HCT116 (cell line): ENCODE measurements at regions not wholly inside any gene's neighbourhood (a gene's known extent, or its start where the extent isn't known, plus 50 kb on each side); places are given as distances from the start of the nearest gene placed in this dataset.

Experiments used
- ATAC-seq: fragments of 200-7000 bp; cut with Tn5 transposase; 2 replicates; pipeline ENCODE4 v1.9.1; 2020; ENCODE audit warnings: mild to moderate bottlenecking, moderate library complexity
- BruUV-seq: library from RNA; stranded (reverse); fragments of 400-500 nt; replicated peaks from 2 replicates; lab custom pipeline; 2021; lab: Mats Ljungman, UMichigan
- CTCF ChIA-PET: fragments of 300-600 bp; sonication (Branson Sonifier 250); formaldehyde crosslinking; loops from one replicate; lab custom pipeline; 2021; ENCODE audit warnings: antibody characterized with exemption; lab: Charles Lee
- POLR2A ChIA-PET: fragments of 300-600, 350-600 bp; sonication (Branson Sonifier 250); formaldehyde crosslinking; loops from one replicate; lab custom pipeline; 2021; ENCODE audit warnings: antibody characterized with exemption; lab: Charles Lee
- RAD21 ChIA-PET, 2 experiments: fragments of 300-600 bp; sonication (Branson Sonifier 250); formaldehyde crosslinking; loops; one replicate each; lab custom pipeline; 2023; ENCODE audit warnings: low total read pairs in 2 of 2; ENCODE audit not compliant: uncharacterized antibody in 2 of 2, unreplicated experiment in 2 of 2, low non-redundant PET in 1 of 2; lab: Charles Lee
- DNase-seq: peaks from one replicate; pipeline ENCODE4 v3.0.0-alpha.2; 2010; ENCODE audit warnings: low read depth, low spot score
- H2AFZ ChIP-seq: fragments of 200-600 bp; shearing (Covaris generic), sonication (generic); 2 replicates; pipeline ENCODE4 v1.6.1; 2017; ENCODE audit warnings: low read depth, mixed run types, mixed read lengths, antibody characterized with exemption, low read length; ENCODE audit not compliant: poor library complexity, severe bottlenecking
- H3K27ac ChIP-seq: 2 replicates; pipeline ENCODE4 v1.5.1; 2012; ENCODE audit warnings: low read depth, low read length
- H3K27me3 ChIP-seq: fragments of 200-600 bp; sonication (generic); 2 replicates; pipeline ENCODE4 v1.6.1; 2016; ENCODE audit warnings: mixed run types, low read length, mixed read lengths; ENCODE audit not compliant: insufficient read depth
- H3K36me3 ChIP-seq, 2 experiments: fragments of 200-500 bp in 1 of 2; fragments of 200-600 bp in 1 of 2; sonication (Bioruptor generic) in 1 of 2; sonication (generic) in 1 of 2; 2 replicates each; pipeline versions ENCODE4 v1.5.1 to v1.6.1; 2014 to 2016; ENCODE audit warnings: low read length in 2 of 2, inconsistent platforms in 1 of 2, mixed read lengths in 1 of 2, mixed run types in 1 of 2; ENCODE audit not compliant: insufficient read depth in 2 of 2, control insufficient read depth in 1 of 2
- H3K4me1 ChIP-seq, 2 experiments: fragments of 200-600 bp in 1 of 2; sonication (generic) in 1 of 2; 2 replicates each; pipeline versions ENCODE4 v1.5.1 to v1.6.1; 2012 to 2017; ENCODE audit warnings: low read length in 2 of 2, inconsistent platforms in 1 of 2, mild to moderate bottlenecking in 1 of 2, mixed read lengths in 1 of 2, mixed run types in 1 of 2, moderate library complexity in 1 of 2; ENCODE audit not compliant: insufficient read depth in 2 of 2, control insufficient read depth in 1 of 2
- H3K4me2 ChIP-seq: fragments of 200-600 bp; sonication (generic); 2 replicates; pipeline ENCODE4 v1.6.1; 2017; ENCODE audit warnings: mixed run types, low read length, mixed read lengths
- H3K4me3 ChIP-seq, 2 experiments: fragments of 200-600 bp in 1 of 2; sonication (generic) in 1 of 2; replicated peaks in 1 of 2; 2 replicates each; pipeline ENCODE4 v1.5.1; 2011 to 2016; ENCODE audit warnings: low read length in 2 of 2, control low read depth in 1 of 2, low read depth in 1 of 2, mild to moderate bottlenecking in 1 of 2, mixed read lengths in 1 of 2, mixed run types in 1 of 2
- H3K79me2 ChIP-seq: fragments of 200-600 bp; sonication (generic); 2 replicates; pipeline ENCODE4 v1.6.1; 2017; ENCODE audit warnings: mild to moderate bottlenecking, mixed run types, low read length, moderate library complexity, mixed read lengths; ENCODE audit not compliant: insufficient read depth
- H3K9ac ChIP-seq: fragments of 200-600 bp; sonication (generic); 2 replicates; pipeline ENCODE4 v1.6.1; 2016; ENCODE audit warnings: low read length, mixed read lengths
- H3K9me2 ChIP-seq: fragments of 200-600 bp; sonication (generic), shearing (Covaris generic); 2 replicates; pipeline ENCODE4 v1.6.1; 2017; ENCODE audit warnings: mixed run types, mild to moderate bottlenecking, moderate library complexity; ENCODE audit not compliant: insufficient read depth
- H3K9me3 ChIP-seq, 2 experiments: fragments of 200-500 bp in 1 of 2; fragments of 200-600 bp in 1 of 2; sonication (Bioruptor generic) in 1 of 2; sonication (generic) in 1 of 2; 2 replicates each; pipeline ENCODE4 v1.6.1; 2014 to 2017; ENCODE audit warnings: low read length in 2 of 2, mixed read lengths in 2 of 2, inconsistent platforms in 1 of 2, low read depth in 1 of 2, mild to moderate bottlenecking in 1 of 2, mixed run types in 1 of 2, moderate library complexity in 1 of 2; ENCODE audit not compliant: control insufficient read depth in 1 of 2, insufficient read depth in 1 of 2
- H4K20me1 ChIP-seq: fragments of 200-600 bp; sonication (generic), shearing (Covaris generic); 2 replicates; pipeline ENCODE4 v1.6.1; 2017; ENCODE audit warnings: mixed run types, mild to moderate bottlenecking, moderate library complexity; ENCODE audit not compliant: insufficient read depth
- CBX3 ChIP-seq: IDR thresholded peaks from 2 replicates; pipeline ENCODE4 v1.6.1; 2012; ENCODE audit warnings: low read depth
- EGR1 ChIP-seq: IDR thresholded peaks from 2 replicates; pipeline ENCODE4 v1.6.1; 2012; ENCODE audit warnings: low read depth
- ELF1 ChIP-seq: IDR thresholded peaks from 2 replicates; pipeline ENCODE4 v1.6.1; 2012; ENCODE audit warnings: low read depth, borderline replicate concordance
- EZH2 ChIP-seq: fragments of 200-600 bp; sonication (generic); IDR thresholded peaks from 2 replicates; pipeline ENCODE4 v1.6.1; 2017; ENCODE audit warnings: antibody characterized with exemption, mixed run types
- JUND ChIP-seq: IDR thresholded peaks from 2 replicates; pipeline ENCODE4 v1.6.1; 2012
- POLR2A ChIP-seq: IDR thresholded peaks from 2 replicates; pipeline ENCODE4 v1.7.0; 2011; ENCODE audit warnings: borderline replicate concordance; ENCODE audit not compliant: insufficient read depth, insufficient read length; ENCODE audit errors: extremely low read depth
- POLR2AphosphoS5 ChIP-seq: IDR thresholded peaks from 2 replicates; pipeline ENCODE4 v1.6.1; 2011; ENCODE audit warnings: mild to moderate bottlenecking, low read depth, low read length, moderate library complexity
- RAD21 ChIP-seq: IDR thresholded peaks from 2 replicates; pipeline ENCODE4 v1.6.1; 2012; ENCODE audit warnings: low read depth, mild to moderate bottlenecking
- SP1 ChIP-seq: IDR thresholded peaks from 2 replicates; pipeline ENCODE4 v1.6.1; 2012; ENCODE audit warnings: low read depth
- SRF ChIP-seq: IDR thresholded peaks from 2 replicates; pipeline ENCODE4 v1.6.1; 2012; ENCODE audit warnings: low read depth
- ZFX ChIP-seq: fragments of 450-650 bp; IDR thresholded peaks from 2 replicates; pipeline ENCODE4 v1.6.1; 2017
- ZNF274 ChIP-seq: fragments of 200-500 bp; sonication (Bioruptor generic); IDR thresholded peaks from 2 replicates; pipeline ENCODE4 v1.6.1; 2014; ENCODE audit warnings: mild to moderate bottlenecking, low read depth, low read length, inconsistent platforms
- intact Hi-C: fragments of 100-400 bp; cut with micrococcal nuclease; formaldehyde crosslinking; loops from 2 replicates; pipeline ENCODE4 v1.10.0; 2022
- TF ChIP-seq, protein P1 (sequence below): IDR thresholded peaks from 2 replicates; pipeline ENCODE4 v1.6.1; 2012
- TF ChIP-seq, protein P2 (sequence below): IDR thresholded peaks from 2 replicates; pipeline ENCODE4 v1.6.1; 2011; ENCODE audit warnings: mild to moderate bottlenecking, low read length, moderate library complexity; ENCODE audit not compliant: insufficient replicate concordance; ENCODE audit errors: extremely low read depth
- TF ChIP-seq, protein P3 (sequence below), 3 experiments: fragments of 200-600 bp in 1 of 3; sonication (generic) in 1 of 3; IDR thresholded peaks in 2 of 3; conservative IDR thresholded peaks in 1 of 3; 2 replicates each; pipeline ENCODE4 v1.5.1; 2012 to 2017; ENCODE audit warnings: low read depth in 2 of 3, low read length in 2 of 3, antibody characterized with exemption in 1 of 3, borderline replicate concordance in 1 of 3, control low read depth in 1 of 3, mild to moderate bottlenecking in 1 of 3, mixed read lengths in 1 of 3, mixed run types in 1 of 3, moderate library complexity in 1 of 3; ENCODE audit not compliant: insufficient read depth in 1 of 3

GRCh38 chr2:217382794-217383193 is 522.9 kb upstream of the TNP1 start:
- no peaks in the 10 kb centered on the region for H4K20me1 ChIP-seq
- RAD21 ChIA-PET, result no interaction called here
- H3K27me3 ChIP-seq, result peaks cover 41% of the 10 kb centered on the region
- no peak overlapping the region for H3K27ac ChIP-seq
- TF ChIP-seq EZH2 (no peak), POLR2A (no peak)
- TF ChIP-seq, protein P1, sequence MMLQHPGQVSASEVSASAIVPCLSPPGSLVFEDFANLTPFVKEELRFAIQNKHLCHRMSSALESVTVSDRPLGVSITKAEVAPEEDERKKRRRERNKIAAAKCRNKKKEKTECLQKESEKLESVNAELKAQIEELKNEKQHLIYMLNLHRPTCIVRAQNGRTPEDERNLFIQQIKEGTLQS, result no peak
- TF ChIP-seq, protein P2, sequence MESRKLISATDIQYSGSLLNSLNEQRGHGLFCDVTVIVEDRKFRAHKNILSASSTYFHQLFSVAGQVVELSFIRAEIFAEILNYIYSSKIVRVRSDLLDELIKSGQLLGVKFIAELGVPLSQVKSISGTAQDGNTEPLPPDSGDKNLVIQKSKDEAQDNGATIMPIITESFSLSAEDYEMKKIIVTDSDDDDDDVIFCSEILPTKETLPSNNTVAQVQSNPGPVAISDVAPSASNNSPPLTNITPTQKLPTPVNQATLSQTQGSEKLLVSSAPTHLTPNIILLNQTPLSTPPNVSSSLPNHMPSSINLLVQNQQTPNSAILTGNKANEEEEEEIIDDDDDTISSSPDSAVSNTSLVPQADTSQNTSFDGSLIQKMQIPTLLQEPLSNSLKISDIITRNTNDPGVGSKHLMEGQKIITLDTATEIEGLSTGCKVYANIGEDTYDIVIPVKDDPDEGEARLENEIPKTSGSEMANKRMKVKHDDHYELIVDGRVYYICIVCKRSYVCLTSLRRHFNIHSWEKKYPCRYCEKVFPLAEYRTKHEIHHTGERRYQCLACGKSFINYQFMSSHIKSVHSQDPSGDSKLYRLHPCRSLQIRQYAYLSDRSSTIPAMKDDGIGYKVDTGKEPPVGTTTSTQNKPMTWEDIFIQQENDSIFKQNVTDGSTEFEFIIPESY, result no peak
- TF ChIP-seq, all 23 proteins: peak for 0
- no peak overlapping the region for H3K4me3 ChIP-seq
- no peak for DNase-seq
- H3K9ac ChIP-seq, result no peak overlapping the region
- H3K9me3 ChIP-seq, result no peaks in the 10 kb centered on the region
- ChIA-PET POLR2A (no interaction called here), CTCF (no interaction called here)
- BruUV-seq, result no TSS peak
- H3K4me1 ChIP-seq, result no peaks in the 10 kb centered on the region
- no peak overlapping the region for H3K4me2 ChIP-seq
- ATAC-seq, result no peak
- H3K79me2 ChIP-seq, result no peaks in the 10 kb centered on the region
- no peak overlapping the region for H2AFZ ChIP-seq
- intact Hi-C loops, result no loop called here
- no peaks in the 10 kb centered on the region for H3K9me2 ChIP-seq
- no peaks in the 10 kb centered on the region for H3K36me3 ChIP-seq

- DNase-seq, result no peak
- no peak for TF ChIP-seq RAD21
- no peak for TF ChIP-seq JUND
- no peak for TF ChIP-seq SRF
- TF ChIP-seq ZFX, result no peak
- TF ChIP-seq POLR2AphosphoS5, result no peak
- TF ChIP-seq, protein P3, sequence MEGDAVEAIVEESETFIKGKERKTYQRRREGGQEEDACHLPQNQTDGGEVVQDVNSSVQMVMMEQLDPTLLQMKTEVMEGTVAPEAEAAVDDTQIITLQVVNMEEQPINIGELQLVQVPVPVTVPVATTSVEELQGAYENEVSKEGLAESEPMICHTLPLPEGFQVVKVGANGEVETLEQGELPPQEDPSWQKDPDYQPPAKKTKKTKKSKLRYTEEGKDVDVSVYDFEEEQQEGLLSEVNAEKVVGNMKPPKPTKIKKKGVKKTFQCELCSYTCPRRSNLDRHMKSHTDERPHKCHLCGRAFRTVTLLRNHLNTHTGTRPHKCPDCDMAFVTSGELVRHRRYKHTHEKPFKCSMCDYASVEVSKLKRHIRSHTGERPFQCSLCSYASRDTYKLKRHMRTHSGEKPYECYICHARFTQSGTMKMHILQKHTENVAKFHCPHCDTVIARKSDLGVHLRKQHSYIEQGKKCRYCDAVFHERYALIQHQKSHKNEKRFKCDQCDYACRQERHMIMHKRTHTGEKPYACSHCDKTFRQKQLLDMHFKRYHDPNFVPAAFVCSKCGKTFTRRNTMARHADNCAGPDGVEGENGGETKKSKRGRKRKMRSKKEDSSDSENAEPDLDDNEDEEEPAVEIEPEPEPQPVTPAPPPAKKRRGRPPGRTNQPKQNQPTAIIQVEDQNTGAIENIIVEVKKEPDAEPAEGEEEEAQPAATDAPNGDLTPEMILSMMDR (IDR thresholded peaks at IDR 0.05 in 2 of 3, conservative IDR thresholded peaks at IDR 0.05 in 1 of 3; ENCODE audit: borderline replicate concordance in 1 of 3, insufficient read depth in 1 of 3, low read depth in 2 of 3, low read length in 2 of 3), result no peak
- TF ChIP-seq ELF1, result no peak
- TF ChIP-seq, protein P1, result no peak
- TF ChIP-seq ZNF274, result no peak
- no peak for TF ChIP-seq SP1
- no peak for TF ChIP-seq EGR1
- TF ChIP-seq CBX3, result no peak
- Histone ChIP-seq H3K4me1 (no peaks in the 10 kb centered on the region), H3K4me2 (no peak overlapping the region), H3K9me2 (no peaks in the 10 kb centered on the region), H3K79me2 (no peaks in the 10 kb centered on the region), H4K20me1 (no peaks in the 10 kb centered on the region), H2AFZ (no peak overlapping the region), H3K4me3 (no peak overlapping the region), H3K9me3 (no peaks in the 10 kb centered on the region), H3K27me3 (peaks cover 37% of the 10 kb centered on the region), H3K36me3 (no peaks in the 10 kb centered on the region), H3K9ac (no peak overlapping the region), H3K27ac (no peak overlapping the region)
- ChIA-PET CTCF (no interaction called here), RAD21 (no interaction called here), POLR2A (no interaction called here)
- ATAC-seq, result no peak
- intact Hi-C loops, result no loop called here
- no TSS peak for BruUV-seq
Observed at GRCh38 chr2:217379807-217380206, 519.9 kb upstream of the TNP1 start.
